ENCODE measurements at regions not wholly inside any gene's neighbourhood (a gene's known extent, or its start where the extent isn't known, plus 50 kb on each side); places are given as distances from the start of the nearest gene placed in this dataset.

- no peak for TF ChIP-seq CTCF (IDR thresholded peaks at IDR 0.05; ENCODE audit: low read depth, low read length, poor library complexity, severe bottlenecking)
- no peak for TF ChIP-seq EZH2phosphoT487 (IDR thresholded peaks at IDR 0.05; ENCODE audit: borderline replicate concordance, low read length)
Observed at GRCh38 chr11:22923561-22923960, 63.3 kb upstream of the CCDC179 start.

Measured in DOHH2 (cell line).